K562 (cell line): ENCODE measurements at regions not wholly inside any gene's neighbourhood (a gene's known extent, or its start where the extent isn't known, plus 50 kb on each side); places are given as distances from the start of the nearest gene placed in this dataset.
A peak's percentile ranks its signal among the peaks of the same experiment; 100 is the strongest.

Source experiments
- ATAC-seq: fragments of 200-7000 bp; cut with Tn5 transposase; 3 replicates; pipeline ENCODE4 v1.9.1; 2020; ENCODE audit warnings: moderate library complexity
- BruUV-seq: library from RNA; stranded (reverse); fragments of 400-500 nt; replicated peaks from 2 replicates; lab custom pipeline; 2021; lab: Mats Ljungman, UMichigan
- CTCF ChIA-PET: fragments of 300-600 bp; formaldehyde crosslinking; extraction: SDS; loops from one replicate; lab custom pipeline; 2021; ENCODE audit warnings: low intra/inter-chr PET ratio; lab: Yijun Ruan, JAX
- POLR2A ChIA-PET: fragments of 300-600, 350-650 bp; sonication (Branson Sonifier 250); formaldehyde crosslinking; extraction: SDS; loops from one replicate; lab custom pipeline; 2021; ENCODE audit warnings: antibody characterized with exemption, inconsistent platforms; lab: Yijun Ruan, JAX
- DNase-seq, 4 experiments: peaks; one replicate each; pipeline versions ENCODE4 v3.0.0 to v3.0.0-alpha.2; 2011 to 2018; ENCODE audit warnings: low spot score in 3 of 4, mixed read lengths in 3 of 4; ENCODE audit errors: extremely low read depth in 1 of 4
- FAIRE-seq: peaks from 2 replicates; lab custom pipeline; 2011; peaks lifted over from hg19 to GRCh38; lab: Jason Lieb, UNC
- H2AFZ ChIP-seq: 2 replicates; pipeline ENCODE4 v1.6.0; 2011; ENCODE audit warnings: low read depth, low read length, control low read depth, inconsistent platforms
- H3K27ac ChIP-seq: fragments of 200-600 bp; 3 replicates; pipeline ENCODE4 v1.8.0; 2011; ENCODE audit warnings: low read depth, mild to moderate bottlenecking, control low read depth, inconsistent platforms, low read length, moderate library complexity, mixed read lengths; ENCODE audit errors: extremely low read depth
- H3K27me3 ChIP-seq, 2 experiments: fragments of 300-600 bp in 1 of 2; 2 replicates in 1 of 2; 3 replicates in 1 of 2; pipeline versions ENCODE4 v1.6.0 to v1.8.0; 2011; ENCODE audit warnings: inconsistent platforms in 2 of 2, low read length in 2 of 2, mild to moderate bottlenecking in 1 of 2, mixed read lengths in 1 of 2, moderate library complexity in 1 of 2; ENCODE audit not compliant: control insufficient read depth in 2 of 2, insufficient read depth in 2 of 2
- H3K36me3 ChIP-seq: fragments of 300-600 bp; 3 replicates; pipeline ENCODE4 v1.8.0; 2011; ENCODE audit warnings: mild to moderate bottlenecking, low read length, inconsistent platforms; ENCODE audit not compliant: control insufficient read depth, insufficient read depth
- H3K4me1 ChIP-seq, 2 experiments: fragments of 200-600 bp in 1 of 2; replicated peaks in 1 of 2; 2 replicates in 1 of 2; 3 replicates in 1 of 2; pipeline versions ENCODE4 v1.5.1 to v1.8.0; 2011; ENCODE audit warnings: inconsistent platforms in 2 of 2, low read length in 2 of 2, mild to moderate bottlenecking in 1 of 2, mixed read lengths in 1 of 2, moderate library complexity in 1 of 2; ENCODE audit not compliant: control insufficient read depth in 2 of 2, insufficient read depth in 2 of 2
- H3K4me2 ChIP-seq: 2 replicates; pipeline ENCODE4 v1.6.1; 2011; ENCODE audit warnings: low read length, control low read depth, inconsistent platforms, mixed read lengths; ENCODE audit not compliant: insufficient read depth
- H3K4me3 ChIP-seq: fragments of 200-600 bp; sonication (generic), shearing (Covaris generic); 2 replicates; pipeline ENCODE4 v1.5.1; 2016; ENCODE audit warnings: control low read depth, inconsistent platforms
- H3K79me2 ChIP-seq: fragments of 200-600 bp; 3 replicates; pipeline ENCODE4 v1.8.0; 2011; ENCODE audit warnings: low read length, inconsistent platforms; ENCODE audit not compliant: control insufficient read depth, insufficient read depth
- H3K9ac ChIP-seq, 2 experiments: 2 replicates each; pipeline versions ENCODE4 v1.6.0 to v1.6.1; 2011; ENCODE audit warnings: low read depth in 2 of 2, low read length in 2 of 2, control low read depth in 1 of 2, inconsistent platforms in 1 of 2, mild to moderate bottlenecking in 1 of 2, mixed read lengths in 1 of 2; ENCODE audit not compliant: insufficient read depth in 1 of 2
- H3K9me1 ChIP-seq: one replicate; pipeline ENCODE4 v1.6.0; 2011; ENCODE audit warnings: inconsistent platforms, mild to moderate bottlenecking, low read length, moderate library complexity; ENCODE audit not compliant: control insufficient read depth, insufficient read depth
- H3K9me3 ChIP-seq: replicated peaks from 2 replicates; pipeline ENCODE4 v1.5.1; 2011; ENCODE audit warnings: low read depth, low read length, inconsistent platforms; ENCODE audit not compliant: control insufficient read depth, insufficient read depth
- H4K20me1 ChIP-seq: replicated peaks from 2 replicates; pipeline ENCODE4 v1.6.1; 2011; ENCODE audit warnings: low read length, inconsistent platforms, mixed read lengths; ENCODE audit not compliant: control insufficient read depth, insufficient read depth
- CTBP1 ChIP-seq: fragments of 450-650 bp; IDR thresholded peaks from 2 replicates; pipeline ENCODE4 v1.6.1; 2016; ENCODE audit warnings: borderline replicate concordance
- MEIS2 ChIP-seq: fragments of 450-650 bp; IDR thresholded peaks from 2 replicates; pipeline ENCODE4 v1.6.1; 2014; ENCODE audit warnings: mild to moderate bottlenecking; ENCODE audit not compliant: partially characterized antibody
- RAD21 ChIP-seq, 2 experiments: fragments of 250-450 bp in 1 of 2; fragments of 450-650 bp in 1 of 2; sonication (Bioruptor Pico) in 1 of 2; formaldehyde crosslinking in 1 of 2; IDR thresholded peaks in 1 of 2; conservative IDR thresholded peaks in 1 of 2; 2 replicates each; pipeline versions ENCODE4 v1.4.0 to v1.8.0; 2020 to 2022; ENCODE audit warnings: mild to moderate bottlenecking in 2 of 2, moderate library complexity in 1 of 2
- TEAD4 ChIP-seq, 2 experiments: sonication (generic) in 1 of 2; formaldehyde crosslinking in 1 of 2; IDR thresholded peaks; 2 replicates each; pipeline versions ENCODE4 v1.6.1 to v1.8.0; 2012 to 2022; ENCODE audit warnings: borderline replicate concordance in 1 of 2, inconsistent platforms in 1 of 2, low read length in 1 of 2, mild to moderate bottlenecking in 1 of 2, missing genetic modification reagents in 1 of 2
- ZNF77 ChIP-seq: fragments of 250-450 bp; sonication (Bioruptor Pico); IDR thresholded peaks from 2 replicates; pipeline ENCODE4 v1.5.0; 2020
- WGBS: fragments of 100-300 bp; shearing (Covaris generic); methylation state at CpG from one replicate; pipeline ENCODE4 v1.1.6; 2016; ENCODE audit warnings: low coverage, mixed read lengths; ENCODE audit not compliant: insufficient coverage; ENCODE audit errors: missing lambda C conversion rate; 5-methylcytosine and 5-hydroxymethylcytosine counted together
- in situ Hi-C: fragments of 300-500 bp; cut with MboI; formaldehyde crosslinking; loops from 4 replicates; pipeline ENCODE4 v1.15.0; 2018; ENCODE audit warnings: inconsistent platforms, mixed read lengths
- intact Hi-C: fragments of 100-400 bp; cut with micrococcal nuclease; formaldehyde crosslinking; loops from 2 replicates; pipeline ENCODE4 v1.14.2; 2022
- TF ChIP-seq, protein P1 (sequence below), 2 experiments: fragments of 450-650 bp; formaldehyde crosslinking in 1 of 2; IDR thresholded peaks; 2 replicates each; pipeline versions ENCODE4 v1.4.0 to v1.6.1; 2014 to 2020; ENCODE audit warnings: mild to moderate bottlenecking in 2 of 2, borderline replicate concordance in 1 of 2, low read depth in 1 of 2
- TF ChIP-seq, protein P2 (sequence below), 3 experiments: IDR thresholded peaks in 2 of 3; conservative IDR thresholded peaks in 1 of 3; 2 replicates each; pipeline ENCODE4 v1.5.1; 2011 to 2012; ENCODE audit warnings: low read length in 3 of 3, mild to moderate bottlenecking in 3 of 3, control low read depth in 2 of 3, improper control_type of control experiment in 1 of 3, inconsistent platforms in 1 of 3, low read depth in 1 of 3, mixed read lengths in 1 of 3, moderate library complexity in 1 of 3; ENCODE audit not compliant: insufficient read depth in 2 of 3

DNA sequence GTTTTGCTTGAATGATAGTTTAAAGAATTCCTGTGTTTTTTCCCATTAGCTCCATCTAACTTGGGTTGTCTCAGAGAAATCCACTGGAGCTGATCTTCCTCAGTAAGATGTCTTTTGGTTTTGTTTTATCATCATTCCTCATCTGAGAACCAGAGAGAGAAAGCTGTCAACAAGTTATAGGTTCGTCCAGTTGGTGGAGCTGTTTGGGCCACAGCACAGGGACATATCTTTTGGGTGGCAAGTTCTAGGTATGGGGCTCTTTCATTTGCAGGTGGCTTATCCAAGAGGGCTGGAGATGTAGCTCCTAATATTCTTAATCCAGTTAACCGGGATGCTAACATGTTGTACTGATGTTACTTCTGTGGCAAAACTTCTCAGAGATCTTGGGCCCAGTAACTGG is 174.2 kb downstream of the KCNRG start:
- POLR2A ChIA-PET: interaction anchor here (0.6 to 2.2 kb wide), 4 partner anchors 12 to 95 kb away, joined by 3 to 8 read pairs (median 4); no protein-coding TSS in a partner anchor
- CTCF ChIA-PET: no interaction called here
- ATAC-seq (peak; percentile 66), DNase-seq (peak in 3 of 4 experiments; percentile 11 to 43 (median 28)), FAIRE-seq (peak; percentile 79)
- intact Hi-C loops (loop anchor here (5.0 kb wide), 1 partner anchor 107 kb away; no protein-coding TSS in a partner anchor), in situ Hi-C loops (no loop called here)
- H3K79me2 ChIP-seq: peaks cover 46% of the 10 kb centered on the region
- H3K4me3 ChIP-seq: no peak overlapping the region
- peaks cover 0 to 23% of the 10 kb centered on the region in 2 experiments; a peak in 3 of 5 replicates for H3K4me1 ChIP-seq
- no peaks in the 10 kb centered on the region for H3K36me3 ChIP-seq
- H3K4me2 ChIP-seq: no peak overlapping the region
- H3K27ac ChIP-seq: no peak overlapping the region
- H2AFZ ChIP-seq: no peak overlapping the region
- no TSS peak for BruUV-seq
- 0 out of 2 replicates have a peak, but pooled peaks cover 4% of the 10 kb centered on the region for H4K20me1 ChIP-seq
- H3K9me3 ChIP-seq: no peaks in the 10 kb centered on the region
- 50% methylated on average over 2 of the region's 2 CpGs for WGBS
- H3K27me3 ChIP-seq: no peaks in the 10 kb centered on the region
- H3K9ac ChIP-seq: no peak overlapping the region
- H3K9me1 ChIP-seq: no peaks in the 10 kb centered on the region
- TF ChIP-seq CTBP1 (peak; percentile 25; the same call in 1 of the 2 replicates), ZNF77 (CRISPR knock-in tag) (no peak), TEAD4 (IDR thresholded peaks at IDR 0.05; ENCODE audit: low read length) (0 out of 2 replicates have a peak, but pooled peaks have one; percentile 8), TEAD4 (CRISPR knock-in tag; IDR thresholded peaks at IDR 0.05; ENCODE audit: borderline replicate concordance) (no peak), RAD21 (CRISPR knock-in tag; conservative IDR thresholded peaks at IDR 0.05 in 1 of 2, IDR thresholded peaks at IDR 0.05 in 1 of 2) (peak; percentile 36 to 54), MEIS2 (peak; percentile 22)
- TF ChIP-seq, protein P1, sequence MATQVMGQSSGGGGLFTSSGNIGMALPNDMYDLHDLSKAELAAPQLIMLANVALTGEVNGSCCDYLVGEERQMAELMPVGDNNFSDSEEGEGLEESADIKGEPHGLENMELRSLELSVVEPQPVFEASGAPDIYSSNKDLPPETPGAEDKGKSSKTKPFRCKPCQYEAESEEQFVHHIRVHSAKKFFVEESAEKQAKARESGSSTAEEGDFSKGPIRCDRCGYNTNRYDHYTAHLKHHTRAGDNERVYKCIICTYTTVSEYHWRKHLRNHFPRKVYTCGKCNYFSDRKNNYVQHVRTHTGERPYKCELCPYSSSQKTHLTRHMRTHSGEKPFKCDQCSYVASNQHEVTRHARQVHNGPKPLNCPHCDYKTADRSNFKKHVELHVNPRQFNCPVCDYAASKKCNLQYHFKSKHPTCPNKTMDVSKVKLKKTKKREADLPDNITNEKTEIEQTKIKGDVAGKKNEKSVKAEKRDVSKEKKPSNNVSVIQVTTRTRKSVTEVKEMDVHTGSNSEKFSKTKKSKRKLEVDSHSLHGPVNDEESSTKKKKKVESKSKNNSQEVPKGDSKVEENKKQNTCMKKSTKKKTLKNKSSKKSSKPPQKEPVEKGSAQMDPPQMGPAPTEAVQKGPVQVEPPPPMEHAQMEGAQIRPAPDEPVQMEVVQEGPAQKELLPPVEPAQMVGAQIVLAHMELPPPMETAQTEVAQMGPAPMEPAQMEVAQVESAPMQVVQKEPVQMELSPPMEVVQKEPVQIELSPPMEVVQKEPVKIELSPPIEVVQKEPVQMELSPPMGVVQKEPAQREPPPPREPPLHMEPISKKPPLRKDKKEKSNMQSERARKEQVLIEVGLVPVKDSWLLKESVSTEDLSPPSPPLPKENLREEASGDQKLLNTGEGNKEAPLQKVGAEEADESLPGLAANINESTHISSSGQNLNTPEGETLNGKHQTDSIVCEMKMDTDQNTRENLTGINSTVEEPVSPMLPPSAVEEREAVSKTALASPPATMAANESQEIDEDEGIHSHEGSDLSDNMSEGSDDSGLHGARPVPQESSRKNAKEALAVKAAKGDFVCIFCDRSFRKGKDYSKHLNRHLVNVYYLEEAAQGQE (IDR thresholded peaks at IDR 0.05; ENCODE audit: borderline replicate concordance): peak; percentile 32; the same call in 1 of the 2 replicates
- TF ChIP-seq, protein P1 (CRISPR knock-in tag; IDR thresholded peaks at IDR 0.05; ENCODE audit: low read depth): no peak
- TF ChIP-seq, protein P2, sequence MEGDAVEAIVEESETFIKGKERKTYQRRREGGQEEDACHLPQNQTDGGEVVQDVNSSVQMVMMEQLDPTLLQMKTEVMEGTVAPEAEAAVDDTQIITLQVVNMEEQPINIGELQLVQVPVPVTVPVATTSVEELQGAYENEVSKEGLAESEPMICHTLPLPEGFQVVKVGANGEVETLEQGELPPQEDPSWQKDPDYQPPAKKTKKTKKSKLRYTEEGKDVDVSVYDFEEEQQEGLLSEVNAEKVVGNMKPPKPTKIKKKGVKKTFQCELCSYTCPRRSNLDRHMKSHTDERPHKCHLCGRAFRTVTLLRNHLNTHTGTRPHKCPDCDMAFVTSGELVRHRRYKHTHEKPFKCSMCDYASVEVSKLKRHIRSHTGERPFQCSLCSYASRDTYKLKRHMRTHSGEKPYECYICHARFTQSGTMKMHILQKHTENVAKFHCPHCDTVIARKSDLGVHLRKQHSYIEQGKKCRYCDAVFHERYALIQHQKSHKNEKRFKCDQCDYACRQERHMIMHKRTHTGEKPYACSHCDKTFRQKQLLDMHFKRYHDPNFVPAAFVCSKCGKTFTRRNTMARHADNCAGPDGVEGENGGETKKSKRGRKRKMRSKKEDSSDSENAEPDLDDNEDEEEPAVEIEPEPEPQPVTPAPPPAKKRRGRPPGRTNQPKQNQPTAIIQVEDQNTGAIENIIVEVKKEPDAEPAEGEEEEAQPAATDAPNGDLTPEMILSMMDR (IDR thresholded peaks at IDR 0.05 in 2 of 3, conservative IDR thresholded peaks at IDR 0.05 in 1 of 3; ENCODE audit: insufficient read depth in 2 of 3, low read depth in 1 of 3, low read length in 3 of 3): peak; percentile 20 to 59 (median 51); a peak in 5 of 6 replicates
